ENCODE measurements at regions not wholly inside any gene's neighbourhood (a gene's known extent, or its start where the extent isn't known, plus 50 kb on each side); places are given as distances from the start of the nearest gene placed in this dataset.

GRCh38 chr3:115217678-115218451 lies 70.8 kb upstream of the ZBTB20 start:
- peak; percentile 44 for TF ChIP-seq CTCF (conservative IDR thresholded peaks at IDR 0.05; ENCODE audit: low read depth)
- CTCF ChIA-PET, result interaction anchor here (0.5 to 1.7 kb wide), 6 partner anchors 10 to 812 kb away, joined by 3 to 6 read pairs (median 4); no protein-coding TSS in a partner anchor
- POLR2A ChIA-PET (ENCODE audit: low non-redundant PET), result no interaction called here
- no peak overlapping the region for H3K27ac ChIP-seq
- DNase-seq (ENCODE audit: low spot score), result peak; percentile 32

GRCh38 chr3:115218859-115219258 lies 71.8 kb upstream of the ZBTB20 start:
- no peak for DNase-seq (ENCODE audit: low spot score)
- ChIA-PET CTCF (interaction anchor here (1.3 to 1.5 kb wide), 2 partner anchors 9 to 474 kb away, joined by 3 to 6 read pairs; no protein-coding TSS in a partner anchor), POLR2A (ENCODE audit: low non-redundant PET) (no interaction called here)
- TF ChIP-seq CTCF (conservative IDR thresholded peaks at IDR 0.05; ENCODE audit: low read depth), result no peak
- no peak overlapping the region for H3K27ac ChIP-seq

GRCh38 chr3:115224687-115225086 lies 77.6 kb upstream of the ZBTB20 start:
- ChIA-PET CTCF (no interaction called here), POLR2A (ENCODE audit: low non-redundant PET) (no interaction called here)
- no peak for DNase-seq (ENCODE audit: low spot score)
- TF ChIP-seq CTCF (conservative IDR thresholded peaks at IDR 0.05; ENCODE audit: low read depth), result no peak
- H3K27ac ChIP-seq, result no peak overlapping the region

GRCh38 chr3:115226844-115227445 lies 79.9 kb upstream of the ZBTB20 start:
- H3K27ac ChIP-seq, result no peak overlapping the region
- ChIA-PET POLR2A (ENCODE audit: low non-redundant PET) (no interaction called here), CTCF (no interaction called here)
- TF ChIP-seq CTCF (conservative IDR thresholded peaks at IDR 0.05; ENCODE audit: low read depth), result no peak
- DNase-seq (ENCODE audit: low spot score), result no peak

- DNase-seq (ENCODE audit: low spot score), result no peak
- POLR2A ChIA-PET (ENCODE audit: low non-redundant PET), result no interaction called here
- H3K27ac ChIP-seq, result no peak overlapping the region
- TF ChIP-seq CTCF (conservative IDR thresholded peaks at IDR 0.05; ENCODE audit: low read depth), result no peak
- CTCF ChIA-PET, result interaction anchor here (1.1 kb wide), 1 partner anchor 9 kb away, joined by 3 read pairs; no protein-coding TSS in a partner anchor
These were observed 80.4 kb upstream of the ZBTB20 start for GRCh38 chr3:115227461-115227860.

- DNase-seq (ENCODE audit: low spot score), result no peak
- no peak overlapping the region for H3K27ac ChIP-seq
- POLR2A ChIA-PET (ENCODE audit: low non-redundant PET), result no interaction called here
- no peak for TF ChIP-seq CTCF (conservative IDR thresholded peaks at IDR 0.05; ENCODE audit: low read depth)
- CTCF ChIA-PET, result interaction anchor here (1.1 kb wide), 1 partner anchor 10 kb away, joined by 3 read pairs; no protein-coding TSS in a partner anchor
These were observed 81.2 kb upstream of the ZBTB20 start for GRCh38 chr3:115228266-115228665.

Data from RWPE1 (cell line).